HG03442 (cell line): ENCODE measurements at regions not wholly inside any gene's neighbourhood (a gene's known extent, or its start where the extent isn't known, plus 50 kb on each side); places are given as distances from the start of the nearest gene placed in this dataset.
"Not testable (repeated sequence)": the region's sequence is repeated elsewhere in the genome, so short reads cannot be mapped to it uniquely, and the experiment has no call there.

ENCODE experiments used
- ATAC-seq: cut with Tn5 transposase; IDR thresholded peaks from one replicate; pipeline ENCODE4 v1.9.1; 2021; ENCODE audit warnings: mild to moderate bottlenecking, moderate library complexity; ENCODE audit not compliant: unreplicated experiment

GRCh38 chr21:17682924-17683323 lies 70.2 kb upstream of the BTG3 start:
- ATAC-seq: no peak

GRCh38 chr21:17679002-17679600 lies 66.4 kb upstream of the BTG3 start:
- ATAC-seq: peak; percentile 94

- ATAC-seq: not testable (repeated sequence)
Observed at GRCh38 chr21:17676930-17677329, 64.2 kb upstream of the BTG3 start.

DNA sequence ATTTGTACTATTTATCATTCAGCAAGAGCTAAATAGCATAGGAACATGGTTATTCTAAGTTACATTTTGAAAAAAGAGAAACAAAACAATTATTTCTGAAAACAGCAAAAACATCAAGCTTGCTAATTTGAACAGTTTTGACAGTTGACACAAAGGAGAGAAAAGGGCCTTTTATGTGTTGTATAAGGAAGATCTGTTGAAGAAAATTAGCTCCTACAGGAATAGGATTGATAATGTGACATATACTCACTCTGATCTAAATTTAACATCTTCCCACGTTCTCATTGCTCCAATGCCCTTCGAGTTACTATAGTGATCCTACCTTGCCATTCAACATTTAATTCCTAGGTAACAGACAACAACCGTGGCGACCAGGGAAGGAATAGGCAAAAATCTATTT lies 61.4 kb upstream of the BTG3 start:
- no peak for ATAC-seq

DNA sequence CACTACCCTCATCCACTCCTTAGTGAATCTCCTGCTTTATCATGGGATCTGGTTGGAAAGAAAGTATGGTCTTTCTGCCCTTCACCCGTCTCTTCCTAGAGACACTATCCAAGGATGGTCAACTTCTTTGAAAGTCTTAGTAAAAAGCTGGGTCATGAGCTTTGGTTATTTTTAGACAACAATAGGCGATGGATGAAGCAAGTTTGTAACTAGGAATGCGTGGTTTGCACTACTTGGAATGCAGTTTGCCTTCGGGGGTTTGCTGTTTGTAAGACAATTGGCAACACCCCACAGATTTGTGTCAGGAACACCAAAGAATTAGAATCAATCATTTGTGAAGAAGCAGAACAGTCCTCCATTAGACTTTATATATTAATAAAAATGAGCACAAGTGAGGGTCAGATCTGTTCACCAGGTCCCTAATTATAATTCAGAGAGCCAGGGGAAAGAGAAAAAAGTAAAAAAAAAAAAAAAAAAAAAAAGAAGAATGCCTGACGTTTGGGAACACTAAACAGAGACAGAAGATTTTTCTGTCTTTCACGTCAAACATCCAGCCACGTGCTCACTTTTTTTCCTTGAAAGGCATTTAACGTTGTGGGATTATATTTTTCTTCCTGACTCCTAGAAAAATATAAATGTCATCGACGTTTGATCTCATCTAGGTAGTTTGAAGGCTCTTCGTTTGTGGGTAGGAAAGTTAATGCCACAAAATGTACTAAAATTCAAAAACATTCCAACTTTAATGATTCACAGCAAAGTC lies 60.7 kb upstream of the BTG3 start:
- ATAC-seq: no peak

DNA sequence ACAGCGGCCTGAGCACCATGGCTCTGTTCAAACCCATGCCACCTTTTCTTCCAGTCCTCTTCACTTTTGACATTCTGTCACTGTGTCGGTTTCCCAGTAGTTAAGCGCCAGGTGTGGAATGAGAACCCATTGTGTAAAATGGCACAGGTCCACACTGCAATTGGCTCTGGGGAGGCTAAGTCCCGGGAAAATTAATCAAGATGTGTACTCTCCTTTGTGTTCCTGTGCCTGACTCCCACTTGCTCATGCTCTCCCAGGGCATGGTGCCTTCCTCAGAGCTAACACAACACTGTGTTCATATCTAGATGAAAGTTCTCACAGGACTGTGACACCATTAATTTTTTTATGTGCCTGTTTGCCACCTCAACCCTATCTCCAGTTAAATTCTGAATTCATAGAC lies 59.0 kb upstream of the BTG3 start:
- ATAC-seq: no peak

DNA sequence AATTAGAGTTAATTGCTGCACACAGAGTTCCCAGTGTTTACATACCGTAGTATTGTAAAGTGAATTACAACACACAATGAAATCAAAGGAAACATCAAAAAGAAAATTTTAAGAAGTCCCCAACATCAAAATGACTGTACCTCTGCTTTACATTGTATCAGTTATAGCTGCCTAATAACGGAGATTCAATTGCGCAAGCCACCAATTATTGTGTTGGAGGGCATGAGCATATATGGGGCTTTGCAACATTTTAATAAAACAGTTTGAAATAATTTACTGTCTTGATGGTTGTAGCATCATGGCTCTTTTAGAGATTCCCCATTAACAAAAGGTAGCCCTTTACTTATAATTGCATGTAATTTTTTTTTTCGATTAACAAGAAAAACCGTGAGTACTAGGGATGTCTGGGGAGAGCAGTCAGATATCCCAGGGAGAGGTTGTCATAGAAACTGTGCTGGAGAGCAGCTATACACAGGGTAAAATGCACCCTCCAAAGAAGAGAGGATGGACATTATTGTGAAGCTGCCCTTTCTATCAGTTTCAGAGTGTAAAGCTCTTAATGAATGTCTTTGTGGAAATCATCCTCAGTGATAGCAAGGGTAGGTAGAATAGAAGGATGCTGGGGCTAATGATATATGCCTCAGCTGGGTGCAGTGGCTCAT lies 55.9 kb upstream of the BTG3 start:
- ATAC-seq: no peak

GRCh38 chr21:17667256-17667655 lies 54.6 kb upstream of the BTG3 start:
- no peak for ATAC-seq
